AG09309 (cell line): ENCODE measurements at regions not wholly inside any gene's neighbourhood (a gene's known extent, or its start where the extent isn't known, plus 50 kb on each side); places are given as distances from the start of the nearest gene placed in this dataset.

Experiments used
- DNase-seq: peaks from one replicate; pipeline ENCODE4 v3.0.0-alpha.2; 2010; ENCODE audit warnings: low read depth
- H3K4me3 ChIP-seq: 2 replicates; pipeline ENCODE4 v1.5.1; 2011; ENCODE audit warnings: mild to moderate bottlenecking, low read depth, low read length, moderate library complexity; ENCODE audit not compliant: control insufficient read depth
- TF ChIP-seq, protein P1 (sequence below): IDR thresholded peaks from 2 replicates; pipeline ENCODE4 v1.5.1; 2011; ENCODE audit warnings: mild to moderate bottlenecking, low read depth, low read length, inconsistent platforms; ENCODE audit not compliant: insufficient read depth, control insufficient read depth; ENCODE audit errors: missing control alignments

- H3K4me3 ChIP-seq: no peak overlapping the region
- TF ChIP-seq, protein P1, sequence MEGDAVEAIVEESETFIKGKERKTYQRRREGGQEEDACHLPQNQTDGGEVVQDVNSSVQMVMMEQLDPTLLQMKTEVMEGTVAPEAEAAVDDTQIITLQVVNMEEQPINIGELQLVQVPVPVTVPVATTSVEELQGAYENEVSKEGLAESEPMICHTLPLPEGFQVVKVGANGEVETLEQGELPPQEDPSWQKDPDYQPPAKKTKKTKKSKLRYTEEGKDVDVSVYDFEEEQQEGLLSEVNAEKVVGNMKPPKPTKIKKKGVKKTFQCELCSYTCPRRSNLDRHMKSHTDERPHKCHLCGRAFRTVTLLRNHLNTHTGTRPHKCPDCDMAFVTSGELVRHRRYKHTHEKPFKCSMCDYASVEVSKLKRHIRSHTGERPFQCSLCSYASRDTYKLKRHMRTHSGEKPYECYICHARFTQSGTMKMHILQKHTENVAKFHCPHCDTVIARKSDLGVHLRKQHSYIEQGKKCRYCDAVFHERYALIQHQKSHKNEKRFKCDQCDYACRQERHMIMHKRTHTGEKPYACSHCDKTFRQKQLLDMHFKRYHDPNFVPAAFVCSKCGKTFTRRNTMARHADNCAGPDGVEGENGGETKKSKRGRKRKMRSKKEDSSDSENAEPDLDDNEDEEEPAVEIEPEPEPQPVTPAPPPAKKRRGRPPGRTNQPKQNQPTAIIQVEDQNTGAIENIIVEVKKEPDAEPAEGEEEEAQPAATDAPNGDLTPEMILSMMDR: no peak
- no peak for DNase-seq
These were observed 125.6 kb downstream of the URB2 start for GRCh38 chr1:229751610-229752009.

- H3K4me3 ChIP-seq: no peak overlapping the region
- TF ChIP-seq, protein P1: no peak
- DNase-seq: no peak
These were observed 126.6 kb downstream of the URB2 start for GRCh38 chr1:229752679-229753078.

DNA sequence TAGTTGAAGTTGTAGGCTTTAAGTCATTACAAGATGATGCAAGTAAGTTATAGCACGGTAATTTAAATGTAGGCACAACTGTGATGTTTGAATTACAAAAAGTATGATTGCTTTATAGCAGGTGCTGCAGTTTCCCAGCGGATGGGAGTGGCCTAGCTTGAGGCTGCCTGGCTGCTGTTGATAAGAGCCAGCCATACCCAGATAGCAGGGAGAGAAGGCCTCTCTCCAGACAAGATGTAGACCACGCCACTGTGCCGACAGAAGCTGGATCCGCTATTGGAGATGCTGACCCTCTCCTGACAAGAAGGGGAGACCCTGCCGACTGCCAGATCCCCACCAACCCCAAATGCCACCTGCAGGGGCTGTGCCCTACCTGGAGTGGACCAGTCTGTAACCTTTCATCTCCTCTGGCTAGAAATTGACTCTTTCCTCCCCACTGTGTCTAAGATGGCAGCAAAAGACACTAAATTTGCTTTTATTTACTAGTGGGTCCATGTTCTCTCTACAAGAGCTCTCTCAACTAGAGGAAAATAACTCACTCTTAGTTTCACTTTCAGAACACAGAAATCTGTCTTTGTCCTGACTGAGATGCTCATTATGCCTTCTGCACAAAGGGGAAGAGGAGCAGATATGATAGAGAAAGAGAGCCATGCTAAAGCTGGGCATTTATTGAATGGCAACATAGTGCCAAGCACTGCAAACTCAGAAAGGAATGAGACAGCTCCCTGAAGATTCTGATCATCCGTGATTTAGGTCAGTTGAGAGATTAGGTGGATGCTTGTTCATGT is 127.9 kb downstream of the URB2 start:
- DNase-seq: no peak
- no peak overlapping the region for H3K4me3 ChIP-seq
- TF ChIP-seq, protein P1: no peak

- DNase-seq: peak; percentile 49
- TF ChIP-seq, protein P1: no peak
These were observed 130.6 kb downstream of the URB2 start for GRCh38 chr1:229756666-229757065.

DNA sequence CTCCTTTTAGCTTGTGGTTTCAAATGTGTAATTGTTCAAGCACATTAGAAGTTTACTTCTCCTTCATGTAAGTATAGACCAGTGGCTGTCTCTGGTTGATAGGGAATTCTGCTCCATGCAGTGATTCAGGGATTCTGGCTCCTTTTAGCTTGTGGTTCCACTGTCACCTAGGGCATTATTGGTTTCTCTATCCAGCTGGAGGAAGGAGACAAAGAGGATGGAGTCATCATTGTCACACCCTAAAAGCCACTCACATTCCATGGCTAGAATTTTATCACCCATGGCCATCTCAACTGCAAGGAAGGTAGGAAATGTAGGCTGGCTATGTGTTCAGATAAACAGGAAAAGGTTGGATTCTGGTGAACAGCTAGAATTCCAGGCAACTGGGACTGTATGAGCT is 131.2 kb downstream of the URB2 start:
- TF ChIP-seq, protein P1: no peak

More at GRCh38 chr1:229756666-229757065, 130.6 kb downstream of the URB2 start:
- no peak overlapping the region for H3K4me3 ChIP-seq

GRCh38 chr1:229758101-229759036 is 132.3 kb downstream of the URB2 start:
- DNase-seq: no peak
- TF ChIP-seq, protein P1: no peak
- H3K4me3 ChIP-seq: no peak overlapping the region

More for the DNA sequence above, 131.2 kb downstream of the URB2 start:
- DNase-seq: no peak
- no peak overlapping the region for H3K4me3 ChIP-seq
